Nephron (organoid): ENCODE measurements at regions not wholly inside any gene's neighbourhood (a gene's known extent, or its start where the extent isn't known, plus 50 kb on each side); places are given as distances from the start of the nearest gene placed in this dataset.
A peak's percentile ranks its signal among the peaks of the same experiment; 100 is the strongest.

ENCODE experiments used
- H3K27ac Mint-ChIP-seq, 3 experiments: 2 replicates each; pipeline ENCODE4 v1.8.0; 2020; ENCODE audit warnings: mixed read lengths in 3 of 3, mild to moderate bottlenecking in 2 of 3, moderate library complexity in 1 of 3
- H3K27me3 Mint-ChIP-seq: 2 replicates; pipeline ENCODE4 v1.8.0; 2021; ENCODE audit warnings: low read depth, mild to moderate bottlenecking, moderate library complexity, mixed read lengths
- H3K36me3 Mint-ChIP-seq: 2 replicates; pipeline ENCODE4 v1.8.0; 2020; ENCODE audit warnings: low read depth, mixed read lengths
- H3K4me1 Mint-ChIP-seq: 2 replicates; pipeline ENCODE4 v1.8.0; 2020; ENCODE audit warnings: mixed read lengths
- H3K4me3 Mint-ChIP-seq, 3 experiments: 2 replicates each; pipeline ENCODE4 v1.8.0; 2020; ENCODE audit warnings: mild to moderate bottlenecking in 3 of 3, mixed read lengths in 3 of 3, moderate library complexity in 2 of 3
- H3K9me3 Mint-ChIP-seq: 2 replicates; pipeline ENCODE4 v1.8.0; 2020; ENCODE audit warnings: mixed read lengths
- CTCF ChIP-seq, 3 experiments: fragments of 200-600 bp; sonication (generic); IDR thresholded peaks; one replicate each; pipeline ENCODE4 v1.5.0; 2021; ENCODE audit warnings: antibody characterized with exemption in 3 of 3; ENCODE audit not compliant: unreplicated experiment in 3 of 3

GRCh38 chr2:236904389-236905263, 181.1 kb upstream of the COPS8 start:
- H3K36me3 Mint-ChIP-seq, result no peaks in the 10 kb centered on the region
- no peak for TF ChIP-seq CTCF (IDR thresholded peaks at IDR 0.05; ENCODE audit: unreplicated experiment in 3 of 3)
- H3K4me3 Mint-ChIP-seq, result no peak overlapping the region
- H3K27ac Mint-ChIP-seq, result no peak overlapping the region
- no peaks in the 10 kb centered on the region for H3K9me3 Mint-ChIP-seq
- peaks cover 15% of the 10 kb centered on the region for H3K4me1 Mint-ChIP-seq
- peaks cover 25% of the 10 kb centered on the region for H3K27me3 Mint-ChIP-seq

- Mint-ChIP-seq H3K36me3 (no peaks in the 10 kb centered on the region), H3K9me3 (no peaks in the 10 kb centered on the region), H3K27ac (peak overlapping the region in 2 of 3 experiments; percentile 20 to 23), H3K27me3 (peaks cover 20% of the 10 kb centered on the region), H3K4me3 (no peak overlapping the region), H3K4me1 (peaks cover 20% of the 10 kb centered on the region)
- no peak for TF ChIP-seq CTCF (IDR thresholded peaks at IDR 0.05; ENCODE audit: unreplicated experiment in 3 of 3)
Observed at GRCh38 chr2:236905976-236906375, 179.7 kb upstream of the COPS8 start.

- Mint-ChIP-seq H3K27me3 (peaks cover 20% of the 10 kb centered on the region), H3K9me3 (no peaks in the 10 kb centered on the region), H3K36me3 (no peaks in the 10 kb centered on the region), H3K27ac (peak overlapping the region in 2 of 3 experiments; percentile 49 to 60), H3K4me3 (no peak overlapping the region), H3K4me1 (peaks cover 30% of the 10 kb centered on the region)
- TF ChIP-seq CTCF (IDR thresholded peaks at IDR 0.05; ENCODE audit: unreplicated experiment in 3 of 3), result no peak
Observed at GRCh38 chr2:236908439-236909192, 177.1 kb upstream of the COPS8 start.

- Mint-ChIP-seq H3K36me3 (no peaks in the 10 kb centered on the region), H3K27ac (peak overlapping the region in 2 of 3 experiments; percentile 49 to 60), H3K27me3 (peaks cover 15% of the 10 kb centered on the region), H3K9me3 (no peaks in the 10 kb centered on the region), H3K4me3 (no peak overlapping the region), H3K4me1 (peaks cover 25% of the 10 kb centered on the region)
- TF ChIP-seq CTCF (IDR thresholded peaks at IDR 0.05; ENCODE audit: unreplicated experiment in 3 of 3), result no peak
Observed at GRCh38 chr2:236909193-236909504, 176.5 kb upstream of the COPS8 start.

GRCh38 chr2:236909802-236910201, 175.9 kb upstream of the COPS8 start:
- Mint-ChIP-seq H3K4me3 (no peak overlapping the region), H3K36me3 (no peaks in the 10 kb centered on the region)

More at GRCh38 chr2:236909802-236910201, 175.9 kb upstream of the COPS8 start:
- H3K9me3 Mint-ChIP-seq, result no peaks in the 10 kb centered on the region
- no peak overlapping the region for H3K27ac Mint-ChIP-seq
- H3K27me3 Mint-ChIP-seq, result peaks cover 15% of the 10 kb centered on the region
- H3K4me1 Mint-ChIP-seq, result peaks cover 25% of the 10 kb centered on the region
- TF ChIP-seq CTCF (IDR thresholded peaks at IDR 0.05; ENCODE audit: unreplicated experiment in 3 of 3), result no peak
